GM23338 (cell line): ENCODE measurements at regions not wholly inside any gene's neighbourhood (a gene's known extent, or its start where the extent isn't known, plus 50 kb on each side); places are given as distances from the start of the nearest gene placed in this dataset.

Experiments used
- CREB1 ChIP-seq: fragments of 250-450 bp; sonication (Bioruptor Pico); IDR thresholded peaks from 2 replicates; pipeline ENCODE4 v1.5.0; 2020; ENCODE audit warnings: low read depth, mild to moderate bottlenecking, moderate library complexity
- POLR2AphosphoS5 ChIP-seq: IDR thresholded peaks from 2 replicates; pipeline ENCODE4 v1.6.1; 2016; ENCODE audit warnings: antibody characterized with exemption, low read depth
- TF ChIP-seq, protein P1 (sequence below), 2 experiments: fragments of 200-600 bp in 1 of 2; sonication (generic) in 1 of 2; conservative IDR thresholded peaks; 2 replicates each; pipeline versions ENCODE4 v1.5.1 to v1.6.1; 2016 to 2017; ENCODE audit warnings: antibody characterized with exemption in 2 of 2, low read depth in 2 of 2, mild to moderate bottlenecking in 2 of 2, moderate library complexity in 1 of 2

DNA sequence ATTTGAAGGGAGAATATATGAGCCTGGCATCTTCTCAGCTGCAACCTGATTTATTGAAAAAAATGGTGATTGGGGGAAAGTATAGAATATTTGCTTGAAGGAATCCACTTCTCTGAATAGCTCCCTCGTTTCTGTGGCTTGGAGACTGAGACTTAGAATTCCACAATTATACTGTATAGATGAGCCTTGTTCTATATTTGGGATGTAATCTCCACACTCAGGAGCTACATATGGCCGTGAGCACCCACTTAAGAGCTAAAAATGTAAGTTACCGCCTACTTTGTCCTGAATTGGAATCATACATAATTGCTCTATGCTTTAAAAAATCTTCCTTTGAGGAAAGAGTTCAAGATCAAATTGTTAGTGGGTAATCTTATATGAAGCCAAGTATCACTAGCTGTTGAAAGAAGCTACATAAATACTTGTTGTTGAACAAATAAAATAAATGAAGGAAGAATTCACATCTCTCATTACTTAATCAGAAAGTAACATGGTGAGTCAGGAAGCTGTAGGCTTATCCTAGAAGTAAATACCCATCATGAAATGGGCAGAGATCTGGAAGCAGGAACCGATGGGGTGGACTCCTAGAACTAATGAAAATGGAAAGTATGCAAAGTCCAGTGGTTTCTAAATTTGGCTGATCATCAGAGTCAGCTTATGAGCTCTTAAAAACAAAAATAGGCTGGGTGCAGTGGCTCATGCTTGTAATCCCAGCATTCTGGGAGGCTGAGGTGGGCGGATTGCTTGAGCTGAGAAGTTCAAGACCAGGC, 254.3 kb downstream of the SOX4 start:
- TF ChIP-seq, protein P1, sequence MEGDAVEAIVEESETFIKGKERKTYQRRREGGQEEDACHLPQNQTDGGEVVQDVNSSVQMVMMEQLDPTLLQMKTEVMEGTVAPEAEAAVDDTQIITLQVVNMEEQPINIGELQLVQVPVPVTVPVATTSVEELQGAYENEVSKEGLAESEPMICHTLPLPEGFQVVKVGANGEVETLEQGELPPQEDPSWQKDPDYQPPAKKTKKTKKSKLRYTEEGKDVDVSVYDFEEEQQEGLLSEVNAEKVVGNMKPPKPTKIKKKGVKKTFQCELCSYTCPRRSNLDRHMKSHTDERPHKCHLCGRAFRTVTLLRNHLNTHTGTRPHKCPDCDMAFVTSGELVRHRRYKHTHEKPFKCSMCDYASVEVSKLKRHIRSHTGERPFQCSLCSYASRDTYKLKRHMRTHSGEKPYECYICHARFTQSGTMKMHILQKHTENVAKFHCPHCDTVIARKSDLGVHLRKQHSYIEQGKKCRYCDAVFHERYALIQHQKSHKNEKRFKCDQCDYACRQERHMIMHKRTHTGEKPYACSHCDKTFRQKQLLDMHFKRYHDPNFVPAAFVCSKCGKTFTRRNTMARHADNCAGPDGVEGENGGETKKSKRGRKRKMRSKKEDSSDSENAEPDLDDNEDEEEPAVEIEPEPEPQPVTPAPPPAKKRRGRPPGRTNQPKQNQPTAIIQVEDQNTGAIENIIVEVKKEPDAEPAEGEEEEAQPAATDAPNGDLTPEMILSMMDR (conservative IDR thresholded peaks at IDR 0.05; ENCODE audit: low read depth in 2 of 2), result no peak
- TF ChIP-seq CREB1 (CRISPR knock-in tag) (no peak), POLR2AphosphoS5 (no peak)
